GM19397 (cell line): ENCODE measurements at regions not wholly inside any gene's neighbourhood (a gene's known extent, or its start where the extent isn't known, plus 50 kb on each side); places are given as distances from the start of the nearest gene placed in this dataset.

ENCODE experiments used
- ATAC-seq: cut with Tn5 transposase; IDR thresholded peaks from one replicate; pipeline ENCODE4 v1.9.1; 2021; ENCODE audit warnings: mild to moderate bottlenecking, moderate library complexity; ENCODE audit not compliant: unreplicated experiment

- no peak for ATAC-seq
Measured at GRCh38 chr7:25893436-25893835, 258.6 kb upstream of the NFE2L3 start.

GRCh38 chr7:25894002-25894901 is 257.7 kb upstream of the NFE2L3 start:
- peak; percentile 46 for ATAC-seq

GRCh38 chr7:25894902-25895791 is 256.9 kb upstream of the NFE2L3 start:
- ATAC-seq = peak; percentile 54

- no peak for ATAC-seq
Measured at GRCh38 chr7:25895792-25896171, 256.2 kb upstream of the NFE2L3 start.

GRCh38 chr7:25897261-25897782 is 254.7 kb upstream of the NFE2L3 start:
- ATAC-seq = no peak

GRCh38 chr7:25900245-25900644 is 251.8 kb upstream of the NFE2L3 start:
- ATAC-seq = no peak

- no peak for ATAC-seq
Measured at GRCh38 chr7:25900877-25901276, 251.1 kb upstream of the NFE2L3 start.

- ATAC-seq = no peak
Measured at GRCh38 chr7:25901658-25902057, 250.3 kb upstream of the NFE2L3 start.

- no peak for ATAC-seq
Measured at GRCh38 chr7:25906003-25906402, 246.0 kb upstream of the NFE2L3 start.

GRCh38 chr7:25906760-25907159 is 245.2 kb upstream of the NFE2L3 start:
- ATAC-seq = no peak

GRCh38 chr7:25907214-25907613 is 244.8 kb upstream of the NFE2L3 start:
- ATAC-seq = no peak

- ATAC-seq = no peak
Measured at GRCh38 chr7:25907731-25908130, 244.3 kb upstream of the NFE2L3 start.

- ATAC-seq = no peak
Measured at GRCh38 chr7:25908154-25908949, 243.6 kb upstream of the NFE2L3 start.

GRCh38 chr7:25911738-25912607 is 240.0 kb upstream of the NFE2L3 start:
- no peak for ATAC-seq

GRCh38 chr7:25913598-25914224 is 238.3 kb upstream of the NFE2L3 start:
- no peak for ATAC-seq

GRCh38 chr7:25918731-25919130 is 233.3 kb upstream of the NFE2L3 start:
- ATAC-seq = no peak

- no peak for ATAC-seq
Measured at GRCh38 chr7:25922296-25922695, 229.7 kb upstream of the NFE2L3 start.

- ATAC-seq = no peak
Measured at GRCh38 chr7:25923741-25924460, 228.1 kb upstream of the NFE2L3 start.

- no peak for ATAC-seq
Measured at GRCh38 chr7:25926009-25926408, 226.0 kb upstream of the NFE2L3 start.
